ENCODE measurements at regions not wholly inside any gene's neighbourhood (a gene's known extent, or its start where the extent isn't known, plus 50 kb on each side); places are given as distances from the start of the nearest gene placed in this dataset.

DNA sequence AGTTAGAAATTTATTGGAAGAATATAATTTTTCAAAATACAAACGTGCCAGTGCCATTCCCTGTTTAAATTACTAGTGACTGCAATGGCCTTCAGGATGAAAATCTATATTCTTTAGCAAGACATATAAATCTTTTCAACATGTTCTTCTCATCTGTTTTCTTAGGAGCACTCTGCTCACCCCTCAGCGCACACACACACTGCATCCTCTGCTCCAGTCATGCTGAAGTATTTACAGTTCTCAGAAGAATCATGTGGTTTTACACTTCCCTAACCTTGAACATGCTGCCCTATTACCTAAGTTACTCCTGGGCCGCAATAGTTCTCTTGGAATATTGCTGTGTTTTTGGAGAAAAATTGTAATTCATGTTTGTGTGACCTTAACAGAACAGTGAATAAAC, 820.6 kb downstream of the CDH8 start:
- TF ChIP-seq, protein P1, sequence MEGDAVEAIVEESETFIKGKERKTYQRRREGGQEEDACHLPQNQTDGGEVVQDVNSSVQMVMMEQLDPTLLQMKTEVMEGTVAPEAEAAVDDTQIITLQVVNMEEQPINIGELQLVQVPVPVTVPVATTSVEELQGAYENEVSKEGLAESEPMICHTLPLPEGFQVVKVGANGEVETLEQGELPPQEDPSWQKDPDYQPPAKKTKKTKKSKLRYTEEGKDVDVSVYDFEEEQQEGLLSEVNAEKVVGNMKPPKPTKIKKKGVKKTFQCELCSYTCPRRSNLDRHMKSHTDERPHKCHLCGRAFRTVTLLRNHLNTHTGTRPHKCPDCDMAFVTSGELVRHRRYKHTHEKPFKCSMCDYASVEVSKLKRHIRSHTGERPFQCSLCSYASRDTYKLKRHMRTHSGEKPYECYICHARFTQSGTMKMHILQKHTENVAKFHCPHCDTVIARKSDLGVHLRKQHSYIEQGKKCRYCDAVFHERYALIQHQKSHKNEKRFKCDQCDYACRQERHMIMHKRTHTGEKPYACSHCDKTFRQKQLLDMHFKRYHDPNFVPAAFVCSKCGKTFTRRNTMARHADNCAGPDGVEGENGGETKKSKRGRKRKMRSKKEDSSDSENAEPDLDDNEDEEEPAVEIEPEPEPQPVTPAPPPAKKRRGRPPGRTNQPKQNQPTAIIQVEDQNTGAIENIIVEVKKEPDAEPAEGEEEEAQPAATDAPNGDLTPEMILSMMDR (IDR thresholded peaks at IDR 0.05; ENCODE audit: poor library complexity) = no peak
- no peak for TF ChIP-seq EZH2phosphoT487 (IDR thresholded peaks at IDR 0.05; ENCODE audit: low read depth, severe bottlenecking, unreplicated experiment)

Data from hepatocyte (in vitro differentiated cells).